NCI-H2227 (cell line): ENCODE measurements at regions not wholly inside any gene's neighbourhood (a gene's known extent, or its start where the extent isn't known, plus 50 kb on each side); places are given as distances from the start of the nearest gene placed in this dataset.
A peak's percentile ranks its signal among the peaks of the same experiment; 100 is the strongest.

ENCODE experiments used
- DNase-seq: peaks from one replicate; lab custom pipeline; 2025; ENCODE audit not compliant: unreplicated experiment; lab: John Stamatoyannopoulos, UW

DNA sequence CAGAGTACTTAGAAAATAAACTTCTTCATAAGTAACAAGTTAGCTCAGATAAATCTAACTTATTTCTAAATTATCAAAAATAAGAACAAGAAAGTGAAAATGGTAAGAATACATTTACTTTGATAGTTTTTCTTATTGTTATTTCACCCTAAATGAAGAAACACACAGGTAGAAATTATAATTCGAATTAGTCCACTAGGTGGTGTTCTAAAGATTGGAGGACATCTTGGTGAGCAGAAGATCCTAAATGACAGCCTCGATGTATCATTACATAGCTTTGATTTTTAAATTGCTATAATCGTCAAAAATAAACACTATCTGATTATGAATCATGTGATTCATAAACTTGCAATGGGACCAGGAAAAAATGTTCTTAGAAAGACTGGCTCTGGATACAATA lies 280.8 kb upstream of the UBE2E2 start:
- peak; percentile 3 for DNase-seq

GRCh38 chr3:22923711-22924110 lies 279.4 kb upstream of the UBE2E2 start:
- DNase-seq: no peak

DNA sequence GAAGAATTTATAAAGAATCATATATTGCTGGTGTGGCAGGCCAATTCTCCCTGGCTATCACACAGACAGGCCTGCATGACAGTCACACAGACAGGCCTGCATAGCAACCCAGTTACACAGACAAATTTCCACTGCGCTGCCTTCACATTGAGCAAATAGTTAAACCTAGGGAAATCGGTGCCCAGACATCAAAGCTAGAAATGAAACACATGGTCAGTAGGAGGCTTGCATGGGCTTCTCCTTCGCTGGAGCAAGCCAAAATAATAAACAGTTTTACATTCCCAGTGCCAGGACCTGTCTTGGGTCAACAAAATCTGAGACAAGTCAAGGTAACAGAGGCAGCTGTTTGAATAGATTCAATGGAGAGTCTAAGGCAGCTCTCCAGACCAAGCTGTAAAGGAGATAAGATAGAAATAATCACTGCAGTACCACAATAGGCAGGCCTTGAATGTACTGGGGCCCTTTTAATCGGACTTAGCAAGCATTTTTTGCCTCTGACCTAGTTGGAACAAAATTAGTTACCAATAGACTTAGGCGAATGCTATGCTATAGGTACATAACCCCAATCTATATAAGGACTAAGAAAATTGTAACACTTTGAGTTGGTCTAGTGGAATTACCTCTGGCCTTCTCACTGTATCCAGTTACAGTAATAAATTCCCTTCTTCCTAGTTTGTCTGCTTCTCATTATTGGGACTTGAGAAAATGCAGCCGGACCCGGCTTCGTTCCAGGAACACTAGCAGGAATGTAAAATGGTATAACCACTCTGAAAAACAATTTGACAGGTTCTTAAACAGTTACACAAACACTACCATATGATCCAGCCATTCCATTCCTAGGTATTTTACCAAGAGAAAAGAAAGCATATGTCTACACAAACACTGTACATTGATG lies 274.7 kb upstream of the UBE2E2 start:
- no peak for DNase-seq

DNA sequence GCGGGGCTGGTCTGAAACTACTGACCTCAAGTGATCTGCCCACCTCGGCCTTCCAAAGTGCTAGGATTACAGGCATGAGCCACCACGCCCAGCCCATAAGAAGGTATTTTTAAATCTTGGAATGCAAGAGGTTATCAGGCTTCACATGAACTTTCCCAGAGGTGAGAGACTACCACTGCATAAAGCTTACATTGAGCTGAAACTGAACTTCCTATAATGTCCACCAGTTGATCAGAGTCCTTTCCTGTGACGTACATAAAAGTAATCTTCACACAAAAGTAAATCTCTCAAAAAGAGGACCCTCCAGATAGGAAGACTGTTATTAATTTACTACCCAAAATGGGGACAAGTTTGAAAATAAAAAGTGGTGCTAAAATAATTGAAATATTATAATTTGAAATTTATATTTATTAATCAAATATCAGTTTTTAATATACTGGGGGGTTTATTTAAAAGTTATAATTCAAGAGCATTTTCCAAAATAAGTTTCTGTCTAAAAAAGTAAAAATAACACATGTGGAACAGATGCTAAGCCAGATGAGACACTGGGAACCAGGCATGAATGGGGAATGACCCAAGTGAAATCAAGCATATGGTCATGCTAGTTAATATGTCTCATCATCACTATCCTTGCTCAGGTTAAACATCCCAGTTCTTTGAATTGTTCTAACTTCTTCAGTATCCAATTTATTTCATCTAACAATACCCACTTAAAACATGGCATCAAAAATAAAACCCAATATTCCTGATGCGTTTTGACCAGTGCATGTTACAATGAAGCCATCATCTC lies 269.9 kb upstream of the UBE2E2 start:
- no peak for DNase-seq

DNA sequence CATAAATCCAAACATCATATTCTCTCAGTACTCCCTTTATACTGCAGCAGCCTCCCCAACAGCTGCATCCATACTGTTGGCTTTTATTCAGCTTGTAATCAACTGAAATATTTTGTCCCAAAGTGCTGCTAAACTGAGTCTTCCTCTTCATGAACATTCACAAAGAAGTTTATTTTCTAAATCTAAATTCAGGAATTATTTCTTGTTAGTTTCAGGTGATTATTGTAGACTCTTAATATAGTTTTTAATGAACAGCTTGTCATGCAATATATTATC lies 269.3 kb upstream of the UBE2E2 start:
- DNase-seq: no peak

GRCh38 chr3:22935040-22935439 lies 268.1 kb upstream of the UBE2E2 start:
- no peak for DNase-seq

DNA sequence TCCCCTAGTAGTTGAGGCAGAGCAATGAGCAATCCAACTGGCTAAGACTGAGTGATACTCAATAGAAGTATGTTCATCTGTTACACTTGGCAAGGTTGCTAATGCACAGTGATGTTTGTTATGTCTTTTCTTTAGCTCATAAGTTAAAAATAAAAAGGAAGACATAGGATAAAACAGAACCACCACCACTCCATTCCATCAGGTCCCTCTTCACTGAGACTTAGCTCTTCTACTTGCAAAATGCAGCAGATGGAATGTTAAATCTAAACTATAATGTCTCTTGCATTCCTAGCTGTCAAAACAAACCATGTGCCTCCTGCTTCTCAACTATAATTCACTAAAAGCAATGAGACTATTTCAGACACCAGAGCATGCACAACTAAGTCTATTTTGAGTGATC lies 265.6 kb upstream of the UBE2E2 start:
- DNase-seq: no peak

DNA sequence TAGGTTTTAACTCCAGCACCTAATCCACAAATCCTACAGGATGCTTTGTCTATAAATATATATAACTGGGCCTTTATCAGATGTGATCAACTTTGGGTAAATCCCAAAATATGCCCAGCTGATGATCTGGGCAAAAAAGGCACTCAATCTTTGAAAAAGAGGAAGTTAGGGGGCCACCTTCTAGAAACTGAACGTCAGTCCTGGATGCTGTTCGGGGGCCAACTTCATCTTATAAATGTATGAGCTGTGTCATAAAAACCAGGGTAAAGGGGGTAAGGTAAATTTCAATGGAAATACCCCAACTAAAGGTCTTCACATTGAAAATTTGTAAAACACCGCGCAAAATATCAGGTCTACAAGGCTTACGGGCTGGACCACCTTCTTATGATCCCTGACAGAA lies 264.4 kb upstream of the UBE2E2 start:
- no peak for DNase-seq

DNA sequence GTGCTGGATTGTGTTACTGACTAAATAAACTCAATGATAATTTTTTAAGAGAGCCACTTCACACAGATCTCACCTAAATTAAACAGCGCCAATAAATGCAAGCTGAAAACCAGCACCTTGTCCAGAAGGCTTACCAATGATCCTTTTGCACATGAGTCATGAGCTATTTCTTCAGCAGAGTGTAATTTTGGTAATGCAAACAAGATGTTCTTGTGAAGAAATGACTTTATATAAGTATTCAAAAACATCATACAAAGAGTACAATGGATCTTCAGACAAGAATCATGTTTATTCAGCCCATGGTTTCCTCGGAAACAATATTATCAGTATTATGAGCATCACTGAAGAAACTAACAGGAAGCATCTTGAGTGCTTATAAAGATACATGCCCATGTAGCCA lies 263.8 kb upstream of the UBE2E2 start:
- DNase-seq: no peak

DNA sequence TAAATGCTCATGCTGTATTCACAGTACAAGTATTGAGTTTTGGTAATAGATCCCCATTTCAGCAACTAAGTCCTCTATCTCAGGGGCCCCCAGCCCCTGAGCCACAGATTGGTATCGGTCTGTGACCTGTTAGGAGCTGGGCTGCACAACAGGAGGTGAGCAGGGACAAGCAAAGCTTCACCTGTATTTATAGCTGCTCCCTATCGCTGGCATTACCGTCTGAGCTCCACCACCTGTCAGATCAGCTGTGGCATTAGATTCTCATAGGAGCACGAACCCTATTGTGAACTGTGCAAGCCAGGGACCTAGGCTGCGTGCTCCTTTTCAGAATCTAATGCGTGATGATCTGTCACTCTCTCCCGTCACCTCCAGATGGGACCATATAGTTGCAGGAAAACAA lies 262.8 kb upstream of the UBE2E2 start:
- no peak for DNase-seq

DNA sequence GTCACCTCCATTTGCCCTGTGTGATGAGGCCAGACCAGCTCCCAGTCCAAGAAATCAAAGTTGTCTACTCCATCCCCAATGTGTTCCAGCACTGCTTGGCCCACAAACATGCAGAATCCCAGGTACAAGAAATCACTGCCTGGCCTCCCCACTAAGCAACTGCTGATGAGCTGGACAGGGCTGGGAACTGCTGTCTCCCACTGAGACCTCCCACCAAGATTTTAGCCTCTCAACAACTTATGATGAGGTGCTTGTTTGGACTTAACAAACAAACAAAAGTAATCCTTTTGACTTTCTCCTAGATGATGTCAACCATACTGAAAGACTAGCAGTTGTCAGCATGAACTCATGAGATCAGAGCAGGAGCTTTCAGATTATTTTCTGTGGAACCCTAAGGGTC lies 260.1 kb upstream of the UBE2E2 start:
- DNase-seq: no peak

GRCh38 chr3:22947851-22948250 lies 255.3 kb upstream of the UBE2E2 start:
- DNase-seq: no peak

DNA sequence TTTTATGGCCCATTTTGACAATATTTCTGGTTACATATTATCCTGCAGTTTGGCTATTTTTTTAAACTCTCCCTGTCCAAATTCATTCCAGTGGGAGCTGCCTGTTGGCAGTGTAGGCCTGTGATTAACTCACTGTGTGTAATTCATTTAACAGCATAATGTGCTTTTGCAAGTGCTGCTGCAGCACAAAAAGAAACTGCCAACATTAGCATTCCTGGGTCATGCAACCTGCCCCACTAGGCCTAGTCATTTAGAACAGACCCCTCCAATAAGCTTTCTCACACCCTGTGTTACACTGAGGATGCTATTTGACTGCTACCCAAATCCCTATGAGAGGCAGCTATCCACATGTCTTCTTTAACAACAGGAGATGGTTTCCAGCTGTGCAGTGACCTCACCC lies 251.2 kb upstream of the UBE2E2 start:
- DNase-seq: no peak

DNA sequence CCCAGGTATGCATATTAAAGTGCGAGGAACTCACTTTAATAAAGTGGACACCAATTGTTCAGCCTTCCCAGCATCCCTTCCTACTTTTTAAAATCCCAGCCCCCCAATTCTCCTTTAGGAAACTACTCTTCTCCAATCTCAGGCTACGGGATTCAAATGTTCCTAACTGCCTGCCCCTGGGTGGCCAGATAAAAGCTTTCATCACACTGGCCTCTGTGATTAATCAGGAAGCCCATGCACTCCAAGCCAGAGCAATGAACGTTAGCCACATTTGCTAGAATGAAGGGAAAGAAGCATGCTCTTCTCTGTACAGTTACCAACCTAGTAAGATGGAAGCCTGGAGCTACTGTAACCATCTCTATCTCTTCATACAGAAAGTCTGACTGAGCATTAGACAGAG lies 250.3 kb upstream of the UBE2E2 start:
- DNase-seq: no peak

GRCh38 chr3:22959593-22959992 lies 243.5 kb upstream of the UBE2E2 start:
- DNase-seq: no peak

- no peak for DNase-seq
These were observed 242.8 kb upstream of the UBE2E2 start for GRCh38 chr3:22960105-22960984.

DNA sequence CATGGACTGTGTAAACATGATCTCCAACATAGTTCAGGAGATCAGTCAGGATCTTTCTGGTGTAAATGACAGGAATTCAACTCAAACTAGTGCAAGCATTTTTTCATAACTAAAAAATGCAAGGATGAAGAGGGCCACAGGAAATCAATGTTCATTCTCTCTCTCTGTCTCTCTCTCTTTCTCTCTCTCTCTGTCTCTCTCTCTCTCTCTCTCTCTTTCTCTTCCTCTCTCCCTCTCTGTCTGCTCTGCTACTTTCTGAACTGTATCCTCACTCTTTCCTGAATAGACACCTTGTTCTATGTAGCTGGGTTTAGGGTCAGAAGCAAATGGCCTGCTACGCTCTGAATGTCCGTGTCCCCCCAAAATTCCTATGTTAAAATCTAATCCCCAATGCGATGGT lies 240.9 kb upstream of the UBE2E2 start:
- no peak for DNase-seq

GRCh38 chr3:22966349-22966748 lies 236.8 kb upstream of the UBE2E2 start:
- no peak for DNase-seq

DNA sequence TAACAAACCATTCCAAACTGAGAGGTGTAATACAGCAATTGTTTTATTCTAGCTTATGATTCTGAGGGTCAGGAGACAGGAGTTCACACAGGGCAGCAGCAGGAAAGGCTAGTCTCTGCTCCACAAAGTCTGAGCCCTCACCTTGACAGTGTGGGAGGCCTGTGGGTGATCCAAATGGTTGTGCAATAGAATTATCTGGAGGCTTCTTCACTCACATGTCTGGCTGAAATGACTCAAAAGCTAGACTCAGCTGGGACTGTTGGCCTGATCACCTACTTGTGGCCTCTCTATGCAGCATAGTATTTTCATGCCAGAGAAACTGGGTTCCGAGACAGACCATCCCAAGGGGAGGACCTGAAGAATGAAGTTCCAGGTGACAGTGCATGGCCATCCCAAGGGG lies 233.9 kb upstream of the UBE2E2 start:
- no peak for DNase-seq

DNA sequence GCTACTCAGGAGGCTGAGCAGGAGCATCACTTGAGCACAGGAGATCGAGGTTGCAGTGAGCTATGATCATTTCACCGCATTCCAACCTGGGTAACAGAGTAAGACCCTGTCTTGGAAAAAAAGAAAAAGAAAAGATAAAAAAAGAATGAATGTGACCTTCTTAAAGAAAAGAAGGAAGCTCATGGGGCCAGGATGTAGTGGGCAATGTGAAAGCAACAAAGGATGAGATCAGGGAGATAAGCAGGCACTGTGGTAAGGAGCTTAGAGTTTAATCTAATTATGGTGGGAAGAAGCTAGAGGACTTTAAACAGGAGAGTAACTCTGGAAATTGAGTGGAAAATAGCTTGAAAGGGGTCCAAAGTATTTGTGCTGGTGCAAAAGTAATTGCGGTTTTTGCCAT lies 231.6 kb upstream of the UBE2E2 start:
- DNase-seq: no peak

DNA sequence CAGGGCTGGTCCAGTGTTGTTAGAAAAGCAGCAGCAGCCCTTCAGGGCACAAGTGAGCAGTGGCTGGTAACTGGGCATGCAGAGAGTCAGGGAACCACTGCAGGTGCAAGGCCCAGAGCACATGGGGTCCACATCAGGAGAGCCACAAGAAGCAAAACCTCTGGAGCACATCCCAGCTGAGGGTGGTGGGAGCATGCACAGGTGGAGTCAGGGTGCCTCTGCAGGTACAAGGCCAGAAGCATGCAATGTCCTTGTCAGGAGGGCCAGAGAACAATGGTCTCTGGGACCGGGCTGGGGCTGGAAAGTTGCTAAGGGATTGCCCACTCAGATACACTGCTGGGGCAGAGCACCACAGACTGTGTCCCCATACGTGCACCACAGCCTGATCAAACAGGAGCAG lies 226.1 kb upstream of the UBE2E2 start:
- DNase-seq: no peak
